ENCODE measurements at regions not wholly inside any gene's neighbourhood (a gene's known extent, or its start where the extent isn't known, plus 50 kb on each side); places are given as distances from the start of the nearest gene placed in this dataset.

DNA sequence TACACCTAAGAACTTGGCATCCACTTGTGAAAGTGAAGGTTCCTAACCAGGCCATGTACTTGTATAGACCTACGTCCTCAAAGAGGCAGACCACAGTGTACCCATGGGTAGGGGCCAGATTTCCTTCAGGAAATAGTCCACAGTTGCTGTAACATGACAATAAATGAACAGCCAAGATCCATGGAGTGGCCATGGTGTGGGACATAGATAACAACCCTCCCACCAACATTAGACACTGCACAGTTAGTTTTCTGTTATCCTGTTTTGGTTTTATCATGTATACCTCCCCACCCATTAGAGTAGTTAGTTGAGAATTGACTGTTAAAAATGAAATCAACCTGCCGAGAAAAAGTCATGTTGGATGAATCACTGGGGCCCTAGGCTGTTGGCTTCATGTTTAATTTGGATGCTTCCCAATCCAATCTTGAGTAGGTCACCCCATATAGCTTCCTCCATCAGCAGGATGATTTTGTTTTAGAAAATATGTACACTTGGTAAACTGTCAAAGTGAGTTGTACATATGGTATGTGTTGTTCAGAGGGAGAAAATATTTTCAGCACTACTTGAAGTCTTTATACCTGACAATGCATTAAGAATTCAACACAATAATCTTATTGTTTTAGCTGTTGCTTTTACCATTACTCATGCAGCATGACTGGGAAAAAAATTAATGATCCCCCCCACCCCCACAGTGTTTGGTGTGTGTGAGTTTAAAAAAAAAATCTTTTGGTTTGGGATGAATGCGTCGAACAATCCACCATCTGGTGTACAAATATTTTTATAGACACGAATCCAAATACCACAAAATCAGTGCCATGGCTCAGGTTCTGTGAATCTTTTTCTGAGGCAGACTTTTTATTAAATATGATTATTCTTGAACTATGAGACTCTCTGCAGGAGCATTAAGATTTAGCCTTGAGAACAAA, 88.3 kb upstream of the ARHGAP29 start:
- no peak for DNase-seq

DNA sequence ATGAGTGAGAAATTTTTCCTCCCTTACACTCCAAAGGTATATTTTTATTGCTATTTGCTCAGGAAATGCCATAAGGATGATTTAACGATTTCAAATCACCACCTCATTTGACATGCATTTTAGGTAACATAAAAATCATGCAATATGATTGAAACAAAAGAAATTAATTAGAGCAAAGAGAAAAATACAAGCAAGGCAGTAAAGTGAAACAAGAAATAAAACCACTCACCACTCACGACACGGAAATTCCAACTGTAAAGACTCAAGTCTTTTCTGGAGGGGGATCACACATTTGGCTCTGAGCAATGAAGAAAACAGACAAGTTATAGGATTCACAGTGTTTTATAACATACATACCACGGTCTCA, 86.8 kb upstream of the ARHGAP29 start:
- no peak for DNase-seq

DNA sequence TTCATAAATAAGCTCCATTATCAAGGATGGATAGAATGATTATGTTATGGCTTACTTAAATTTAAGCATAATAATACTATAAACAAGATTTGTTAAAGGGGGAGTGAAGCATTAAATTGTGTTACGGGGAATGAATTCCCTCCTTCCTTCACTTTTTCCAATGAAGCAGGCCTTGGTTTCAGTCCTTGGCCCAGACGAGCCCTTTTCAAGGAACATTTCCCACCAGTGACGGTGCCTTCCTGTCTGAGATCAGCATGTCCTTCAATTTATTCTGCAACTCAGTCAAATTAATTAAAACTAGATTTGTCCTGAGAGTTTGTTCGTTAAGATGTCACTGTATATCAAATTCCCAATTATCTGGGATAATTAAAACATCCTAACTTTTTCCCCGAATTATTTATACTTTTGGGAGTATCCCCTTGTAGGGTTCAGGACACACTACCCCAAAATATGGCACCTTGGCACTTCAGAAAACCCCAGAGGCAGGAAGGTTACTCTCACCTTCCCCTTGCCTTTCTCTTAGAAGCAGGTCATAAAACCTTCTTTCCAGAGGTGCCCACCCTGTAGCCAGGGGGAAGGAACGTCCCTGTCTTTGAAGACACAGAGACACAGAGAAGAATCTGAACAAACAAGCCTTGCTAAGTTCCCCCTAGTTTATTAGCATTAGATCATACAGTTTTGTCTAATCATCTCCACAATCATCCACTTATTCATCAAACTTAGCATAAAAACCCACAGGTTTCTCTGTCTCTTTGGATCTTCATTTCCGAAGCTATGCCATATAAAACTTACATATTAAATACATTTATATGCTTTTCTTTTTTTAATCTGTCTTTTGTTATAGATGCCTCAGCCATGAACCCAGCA, 86.2 kb upstream of the ARHGAP29 start:
- no peak for DNase-seq

DNA sequence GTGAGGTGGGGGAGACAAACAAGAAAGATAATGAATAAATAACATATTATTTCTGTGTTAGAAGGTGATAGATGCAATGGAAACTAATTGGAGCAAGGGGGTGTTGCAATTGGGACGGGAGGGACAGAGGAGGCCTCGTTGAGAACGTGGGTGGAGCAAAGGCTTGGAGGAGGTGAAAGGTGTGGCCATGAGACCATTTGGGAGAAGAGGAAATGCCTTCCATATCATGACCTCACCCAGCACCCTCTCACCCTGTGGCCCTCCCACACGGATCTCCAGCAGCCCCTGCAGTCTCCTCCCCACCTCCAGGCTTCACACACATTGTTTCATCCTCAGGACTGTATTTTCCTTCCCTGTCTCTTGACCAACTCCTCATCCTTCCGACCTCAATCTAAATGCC, 85.3 kb upstream of the ARHGAP29 start:
- DNase-seq: no peak

DNA sequence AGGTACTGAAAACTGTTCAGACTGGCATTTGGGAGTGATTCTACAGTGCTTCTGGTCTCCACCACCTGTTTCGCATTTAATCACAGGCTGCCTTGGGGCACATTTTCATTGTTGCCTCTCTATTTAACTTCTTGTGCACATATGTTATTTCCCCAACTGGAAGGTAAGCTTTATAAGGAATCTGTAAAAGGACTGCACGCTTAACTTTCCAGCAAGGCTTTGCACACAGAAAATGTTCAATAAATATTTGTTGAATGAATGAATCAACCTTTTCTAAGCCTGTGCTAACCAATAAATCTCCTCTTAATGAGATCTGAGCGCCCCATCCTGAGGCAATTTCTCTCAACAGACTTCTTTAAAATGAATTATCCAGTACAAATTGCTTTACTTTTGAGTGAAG, 84.3 kb upstream of the ARHGAP29 start:
- no peak for DNase-seq

DNA sequence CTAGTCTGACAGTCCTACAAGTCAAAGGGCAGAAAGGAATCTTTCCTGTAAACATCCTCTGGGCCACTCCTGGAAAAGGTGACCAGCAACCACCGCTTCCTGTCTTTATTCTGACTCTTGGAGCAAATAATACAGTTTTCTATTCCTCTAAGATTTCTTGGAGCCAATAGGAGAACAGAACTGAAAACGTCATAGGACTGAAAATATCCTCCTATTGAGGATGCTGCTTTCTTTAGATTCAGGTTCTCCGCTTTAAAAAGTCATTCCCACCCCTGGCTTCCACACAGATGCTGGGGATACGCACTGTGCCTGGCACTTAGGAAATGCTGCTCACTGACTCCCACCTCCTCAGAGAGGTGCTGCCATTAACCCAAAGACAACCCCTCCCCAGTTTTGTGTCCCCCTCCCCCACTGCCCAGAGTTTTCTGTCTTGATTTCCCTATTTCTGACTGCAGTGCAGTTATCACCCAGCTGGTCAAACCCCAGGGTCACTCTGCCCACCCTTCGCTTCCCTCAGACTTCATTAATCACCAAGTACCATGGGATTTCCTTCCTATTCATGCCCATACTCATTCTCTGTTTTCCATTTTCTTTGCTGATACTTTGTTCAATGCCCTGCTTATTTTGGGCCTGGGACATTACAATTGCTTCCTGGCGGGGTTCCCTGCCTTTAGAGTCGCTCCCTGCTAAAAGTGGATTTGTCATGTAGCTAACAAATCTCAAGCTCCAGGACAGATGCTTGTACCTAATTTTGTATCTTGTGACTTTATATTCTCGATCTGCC, 82.1 kb upstream of the ARHGAP29 start:
- DNase-seq: no peak

DNA sequence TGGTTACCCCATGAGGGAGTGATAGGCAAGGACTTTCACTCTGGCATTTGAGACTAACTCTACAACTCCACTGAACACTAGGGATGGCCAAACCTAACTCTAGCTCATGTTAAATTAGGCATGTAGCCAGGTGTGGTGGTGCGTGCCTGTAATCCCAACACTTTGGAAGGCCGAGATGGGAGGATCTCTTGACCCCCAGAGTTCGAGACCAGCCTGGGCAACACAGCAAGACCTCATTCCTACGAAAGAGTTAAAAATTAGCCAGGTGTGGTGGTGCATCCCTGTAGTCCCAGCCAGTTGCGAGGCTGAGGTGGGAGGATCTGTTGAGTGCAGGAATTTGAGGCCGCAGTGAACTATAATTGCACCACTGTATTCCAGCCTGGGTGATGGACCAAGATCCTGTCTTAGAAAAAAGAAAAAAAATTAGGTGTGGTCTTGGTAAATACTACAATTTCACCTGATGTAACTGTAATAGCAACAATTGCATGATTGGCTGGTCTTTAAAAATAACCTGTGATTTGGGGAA, 81.2 kb upstream of the ARHGAP29 start:
- no peak for DNase-seq

DNA sequence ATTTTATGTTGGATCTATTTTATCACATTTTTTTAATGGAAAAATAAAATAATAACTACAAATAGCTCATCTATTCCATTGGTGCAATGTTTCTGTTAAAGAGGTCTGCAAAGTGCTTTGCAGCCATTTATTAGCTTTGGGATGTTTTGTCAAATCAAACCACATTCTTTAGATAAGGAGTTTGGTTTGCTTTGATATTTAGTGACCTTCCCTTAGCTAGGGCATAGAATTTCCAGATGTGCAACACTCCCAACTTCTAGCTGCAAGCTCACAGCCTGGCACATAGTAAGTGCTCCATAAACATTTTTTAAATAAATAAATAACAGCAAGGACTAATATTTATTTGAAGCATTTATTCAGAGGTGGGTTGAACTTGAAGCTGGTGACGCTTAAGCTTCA, 80.4 kb upstream of the ARHGAP29 start:
- no peak for DNase-seq

DNA sequence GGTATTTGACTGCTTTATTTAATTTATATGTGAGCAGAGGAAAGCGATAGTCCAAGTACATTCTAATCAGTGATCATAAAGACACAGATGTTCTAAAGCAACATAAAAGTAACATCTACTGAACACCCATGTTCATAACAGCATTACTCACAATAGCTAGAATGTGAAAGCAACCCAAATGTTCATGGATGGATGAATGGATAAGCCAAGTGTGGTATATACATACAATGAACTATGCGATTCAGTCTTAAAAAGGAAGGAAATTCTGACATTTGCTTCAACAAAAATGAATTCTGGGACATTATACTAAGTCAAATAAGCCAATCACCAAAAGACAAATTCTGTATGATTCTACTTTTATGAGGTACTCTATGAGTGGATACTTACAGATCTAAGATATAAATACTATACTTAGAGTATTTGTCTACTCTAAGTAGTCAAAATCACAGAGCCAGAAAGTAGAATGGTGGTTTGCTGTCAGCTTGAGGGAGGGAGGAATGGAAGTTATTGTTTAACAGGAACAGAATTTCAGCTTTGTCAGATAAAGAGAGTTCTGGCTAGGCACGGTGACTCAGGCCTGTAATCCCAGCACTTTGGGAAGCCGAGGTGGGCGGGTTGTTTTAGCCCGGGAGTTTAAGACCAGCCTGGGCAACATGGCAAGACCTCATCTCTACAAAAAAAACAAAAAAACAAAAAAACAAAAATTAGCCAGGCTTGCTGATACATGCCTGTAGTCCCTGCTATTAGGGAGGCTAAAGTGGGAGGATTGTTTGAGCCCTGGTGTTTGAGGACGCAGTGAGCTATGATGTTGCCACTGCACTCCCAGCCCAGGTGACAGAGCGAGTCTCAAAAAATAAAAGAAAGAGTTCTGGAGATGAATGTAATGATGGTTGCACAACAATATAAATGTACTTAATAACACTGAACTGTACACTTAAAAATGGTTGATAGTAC, 79.7 kb upstream of the ARHGAP29 start:
- no peak for DNase-seq

DNA sequence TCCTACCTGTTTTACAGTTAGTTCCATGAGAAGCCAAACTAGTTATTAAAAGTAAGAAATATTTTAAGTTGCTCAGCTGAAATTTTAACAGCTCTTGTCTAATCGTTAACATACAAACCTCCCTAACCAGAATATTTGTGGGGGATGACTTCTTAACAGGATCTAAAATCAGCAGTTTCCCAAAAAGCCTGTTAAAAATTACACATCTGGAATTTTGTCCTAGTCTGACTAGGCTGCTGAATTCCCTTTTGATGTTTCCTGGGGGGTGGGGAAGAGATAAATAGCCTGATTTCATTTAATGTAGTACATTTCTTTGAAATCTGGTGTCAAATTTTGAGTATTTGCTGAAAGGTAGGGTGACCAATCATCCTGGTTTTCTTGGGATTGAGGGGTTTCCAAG, 78.8 kb upstream of the ARHGAP29 start:
- DNase-seq: no peak

DNA sequence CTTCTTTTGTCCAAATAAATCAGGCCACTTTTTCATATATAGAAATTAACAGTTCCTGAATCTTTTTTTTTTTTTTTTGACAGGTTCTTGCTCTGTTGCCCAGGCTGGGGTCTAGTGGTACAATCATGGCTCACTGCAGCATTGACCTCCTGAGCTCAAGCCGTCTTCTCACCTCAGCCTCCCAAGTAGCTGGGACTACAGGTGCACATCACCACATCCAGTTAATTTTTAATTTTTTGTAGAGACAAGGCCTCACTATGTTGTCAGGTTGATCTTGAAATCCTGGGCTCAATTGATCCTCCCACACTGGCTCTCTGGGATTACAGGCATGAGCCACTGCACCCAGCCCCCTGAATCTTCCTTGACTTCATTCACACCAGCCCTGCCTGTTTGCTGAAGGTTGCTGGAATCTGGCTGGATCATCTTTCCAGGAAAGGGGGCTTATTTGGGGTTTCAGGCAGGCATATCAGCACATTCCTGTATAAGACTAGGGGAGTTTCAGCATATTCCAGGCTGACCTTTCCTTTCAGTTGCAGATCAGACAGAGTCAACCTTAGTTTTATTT, 78.2 kb upstream of the ARHGAP29 start:
- DNase-seq: no peak

DNA sequence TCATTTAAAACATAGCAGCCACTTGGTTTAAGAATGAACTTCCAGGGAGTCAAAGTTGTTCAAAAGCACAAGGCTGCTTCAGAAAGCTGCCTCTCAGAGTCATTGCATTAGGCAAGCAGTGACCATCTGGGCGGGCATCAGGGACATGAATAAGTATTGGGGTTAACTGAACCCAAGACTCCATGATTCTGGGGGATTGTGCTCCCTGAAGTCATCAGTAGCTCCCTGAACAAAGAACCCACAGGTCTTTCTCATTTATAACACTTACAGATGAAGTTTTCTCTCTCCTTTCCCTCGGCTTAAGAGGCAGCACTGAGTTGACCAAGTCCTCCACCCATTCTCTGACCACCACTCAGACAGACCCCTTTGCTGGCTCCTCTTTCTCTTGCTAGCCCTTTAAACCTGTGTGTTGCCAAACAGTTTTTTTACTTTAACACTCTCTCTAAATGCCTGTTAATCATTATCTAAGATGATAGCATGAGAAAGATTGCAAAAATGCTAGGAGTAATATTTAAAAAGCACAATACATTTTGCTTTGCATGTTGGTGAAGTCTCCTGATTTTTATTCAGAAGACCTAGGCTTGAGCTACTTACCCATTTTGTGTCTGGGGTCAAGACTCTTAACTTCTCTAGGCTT, 77.0 kb upstream of the ARHGAP29 start:
- no peak for DNase-seq

DNA sequence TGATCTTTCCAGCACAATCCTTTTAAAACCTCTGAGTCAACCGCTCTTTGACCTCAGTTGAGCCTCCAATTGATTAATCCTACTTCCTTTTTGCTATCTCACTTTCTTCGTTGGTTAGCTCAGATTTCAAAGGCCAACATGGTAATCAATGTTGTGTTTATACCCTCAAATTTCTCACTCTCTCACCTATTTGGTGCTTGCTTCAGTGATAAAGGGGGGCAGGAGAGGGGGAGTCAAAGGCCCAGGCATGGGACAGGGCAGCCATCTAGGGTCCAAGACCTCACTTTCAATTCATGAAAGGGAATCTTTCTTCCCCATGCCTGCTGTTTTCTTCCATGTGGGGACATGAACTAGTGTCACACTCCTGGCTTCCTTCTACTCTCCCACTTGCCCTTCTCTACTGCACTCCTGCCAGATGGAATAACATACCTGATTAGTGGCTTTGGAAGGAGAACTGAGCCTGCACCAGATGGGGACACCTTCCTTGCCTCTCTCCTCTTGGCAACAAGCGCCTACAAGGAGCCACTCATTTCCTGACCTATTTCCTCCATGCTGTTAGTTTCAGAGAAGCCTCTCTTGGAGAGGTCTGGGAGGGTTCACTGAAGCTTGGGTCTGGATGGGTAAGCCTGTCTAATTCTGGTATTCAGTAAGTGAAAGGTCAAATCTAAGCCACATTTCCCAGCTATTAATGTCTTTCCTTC, 73.3 kb upstream of the ARHGAP29 start:
- no peak for DNase-seq

DNA sequence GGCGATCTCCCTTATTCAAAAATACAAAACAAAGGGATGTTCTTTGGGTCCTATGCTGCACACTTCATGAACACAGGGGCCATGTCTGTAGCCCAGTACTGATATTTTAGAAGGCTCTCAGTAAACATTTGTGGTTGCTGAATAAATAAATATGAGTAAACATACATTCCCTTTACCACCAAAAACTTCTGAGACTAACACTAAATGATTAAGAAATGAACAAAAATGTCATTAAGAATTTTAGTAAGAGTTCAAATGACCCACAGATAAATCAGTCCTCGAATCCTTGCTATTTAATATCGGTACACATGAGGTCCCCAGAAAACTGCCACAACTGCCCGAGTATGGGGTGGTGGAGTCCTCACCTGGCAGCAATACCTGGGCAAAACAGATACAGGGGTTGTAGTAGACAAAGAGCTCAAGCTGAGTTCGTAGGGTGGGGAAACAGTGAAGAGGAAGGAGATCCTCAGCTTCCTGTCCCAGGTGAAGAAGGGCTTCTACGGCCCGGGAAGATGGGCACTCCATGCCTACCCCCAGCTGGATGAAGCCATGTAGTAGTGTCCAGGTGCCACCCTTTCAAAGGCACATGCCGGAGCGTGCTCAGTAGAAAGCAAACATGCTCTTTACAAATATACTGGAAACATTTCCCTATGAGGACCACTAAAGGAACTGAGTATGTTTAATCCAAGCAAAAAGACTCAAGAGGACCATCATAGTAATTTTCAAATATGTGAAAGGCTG, 72.6 kb upstream of the ARHGAP29 start:
- no peak for DNase-seq

DNA sequence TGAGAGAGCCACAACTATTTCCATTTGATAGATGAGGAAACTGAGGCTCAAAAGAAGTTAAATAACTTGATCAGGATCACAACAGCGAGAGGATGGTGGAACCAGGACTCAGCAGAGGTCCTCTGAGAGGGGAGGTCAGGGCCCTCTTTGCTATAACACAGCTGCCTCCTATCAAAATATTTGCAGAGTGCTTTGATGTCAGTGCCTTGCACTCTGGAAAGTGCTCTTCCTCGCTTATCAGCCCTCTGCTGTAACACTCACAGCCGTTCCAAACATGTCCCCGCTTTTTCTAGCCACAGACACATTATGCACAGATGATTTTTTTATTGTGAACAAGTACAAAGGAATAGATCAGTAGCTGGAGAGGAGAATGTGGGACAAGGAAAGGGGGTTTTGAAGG, 71.8 kb upstream of the ARHGAP29 start:
- DNase-seq: no peak

DNA sequence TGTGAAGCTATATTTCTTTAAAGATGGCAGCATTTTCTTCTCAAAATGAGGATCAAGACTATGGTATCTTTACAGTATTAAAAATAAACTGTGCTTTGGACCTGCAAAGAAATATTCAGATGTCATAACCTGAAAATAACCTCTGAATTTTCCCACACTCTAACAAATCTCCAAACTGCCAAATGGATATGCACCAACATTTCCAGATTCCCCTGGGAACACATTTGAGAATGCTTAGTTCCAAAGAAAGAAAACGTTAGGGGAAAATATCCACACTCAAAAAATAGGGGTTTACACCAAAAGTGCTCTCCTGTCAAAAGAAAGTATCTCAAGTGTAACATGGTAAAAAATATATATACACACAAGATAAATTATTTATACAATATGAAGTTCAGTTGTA, 69.1 kb upstream of the ARHGAP29 start:
- no peak for DNase-seq

DNA sequence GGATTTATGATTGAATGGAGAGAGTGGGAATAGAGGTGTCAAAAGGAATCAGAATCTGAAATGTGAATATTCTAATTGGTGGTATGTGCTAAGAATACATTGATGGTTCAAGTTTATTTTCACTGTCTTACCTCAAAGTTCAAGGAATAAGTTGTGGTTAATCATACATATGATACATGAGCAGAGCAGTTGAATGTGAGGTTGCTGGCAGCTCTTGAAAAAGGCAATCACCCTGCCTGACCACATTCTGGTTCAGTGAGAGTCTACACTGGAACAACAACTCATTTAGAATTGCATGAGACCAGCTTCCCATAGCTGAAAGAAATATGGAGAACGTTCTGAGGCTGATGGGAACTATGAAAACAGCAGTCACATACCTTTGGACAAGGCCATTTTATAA, 68.3 kb upstream of the ARHGAP29 start:
- DNase-seq: no peak

DNA sequence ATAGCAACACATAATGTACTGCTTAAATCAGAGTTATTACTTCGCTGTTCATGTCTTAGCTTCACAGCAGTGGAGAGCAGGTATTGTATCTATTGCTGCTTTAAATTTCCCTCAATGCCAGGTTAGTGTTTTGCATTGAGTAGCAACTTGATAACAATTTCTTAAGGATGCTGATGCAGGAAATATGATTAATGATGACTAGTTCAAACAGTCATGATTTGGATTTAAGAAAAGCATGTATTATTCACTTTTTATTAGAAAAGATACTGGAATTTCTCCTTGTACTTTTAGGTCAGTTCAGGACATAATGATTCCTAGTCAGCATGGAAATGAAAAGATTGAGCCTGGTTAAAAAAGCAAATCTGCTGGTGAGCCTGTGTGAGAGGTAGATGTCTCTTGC, 67.2 kb upstream of the ARHGAP29 start:
- DNase-seq: no peak

DNA sequence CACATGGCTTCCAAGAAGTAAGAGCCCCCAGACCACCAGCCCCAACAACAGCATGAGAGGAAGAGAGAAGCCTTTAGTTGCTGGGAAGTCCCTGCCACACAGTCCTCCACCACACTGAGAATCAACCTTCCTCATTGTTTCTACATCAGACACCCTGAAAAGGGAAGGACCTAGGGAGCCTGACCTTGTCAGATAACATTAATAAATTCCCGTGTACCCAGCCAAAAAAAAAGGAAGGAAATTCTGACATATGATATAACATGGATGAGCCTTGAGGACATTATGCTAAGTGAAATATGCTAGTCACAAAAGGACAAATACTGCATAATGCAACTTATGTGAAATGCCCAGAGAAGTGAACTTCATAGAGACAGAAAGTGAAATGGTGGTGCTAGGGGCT, 65.6 kb upstream of the ARHGAP29 start:
- no peak for DNase-seq

DNA sequence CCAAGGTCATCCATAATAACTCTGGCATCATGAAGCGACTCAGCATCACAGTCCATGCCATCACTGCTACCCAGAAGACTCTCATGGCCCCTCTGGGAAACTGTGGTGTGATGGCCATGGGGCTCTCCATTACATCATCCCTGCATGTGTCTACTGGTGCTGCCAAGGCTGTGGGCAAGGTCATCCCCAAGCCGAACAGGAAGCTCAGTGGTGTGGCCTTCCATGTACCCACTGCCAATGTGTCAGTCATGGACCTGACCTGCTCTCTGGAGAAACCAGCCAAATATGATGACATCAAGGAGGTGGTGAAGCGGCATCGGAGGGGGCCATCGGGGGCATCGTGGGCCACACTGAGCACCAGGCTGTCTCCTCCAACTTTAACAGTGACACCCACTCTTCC, 65.1 kb upstream of the ARHGAP29 start:
- DNase-seq: no peak
